H1 (cell line): ENCODE measurements at regions not wholly inside any gene's neighbourhood (a gene's known extent, or its start where the extent isn't known, plus 50 kb on each side); places are given as distances from the start of the nearest gene placed in this dataset.

Experiments used
- ASH2L ChIP-seq: fragments of 200-600, 300-600 bp; sonication (generic); IDR thresholded peaks from one replicate; pipeline ENCODE4 v1.7.1; 2017; ENCODE audit warnings: low read length
- ATF2 ChIP-seq: IDR thresholded peaks from 2 replicates; pipeline ENCODE4 v1.6.1; 2012; ENCODE audit warnings: low read length, inconsistent platforms
- BCL11A ChIP-seq, 2 experiments: IDR thresholded peaks; one replicate each; pipeline ENCODE4 v1.6.1; 2011; ENCODE audit warnings: low read depth in 2 of 2, low read length in 2 of 2, mild to moderate bottlenecking in 2 of 2
- CHD2 ChIP-seq: IDR thresholded peaks from 2 replicates; pipeline ENCODE4 v1.6.1; 2012; ENCODE audit warnings: low read length, improper control_type of control experiment
- EZH2 ChIP-seq: fragments of 200-600 bp; sonication (generic); IDR thresholded peaks from 2 replicates; pipeline ENCODE4 v1.7.1; 2012; ENCODE audit warnings: low read depth, mild to moderate bottlenecking, moderate library complexity, low read length, inconsistent platforms; ENCODE audit not compliant: severe bottlenecking
- GABPA ChIP-seq: IDR thresholded peaks from 2 replicates; pipeline ENCODE4 v1.6.1; 2011; ENCODE audit warnings: mild to moderate bottlenecking, low read length, moderate library complexity, borderline replicate concordance; ENCODE audit not compliant: insufficient read depth
- RAD21 ChIP-seq, 2 experiments: IDR thresholded peaks in 1 of 2; conservative IDR thresholded peaks in 1 of 2; 2 replicates each; pipeline ENCODE4 v1.6.1; 2011; ENCODE audit warnings: low read depth in 2 of 2, low read length in 2 of 2, improper control_type of control experiment in 1 of 2, inconsistent platforms in 1 of 2, mild to moderate bottlenecking in 1 of 2, moderate library complexity in 1 of 2
- RXRA ChIP-seq: IDR thresholded peaks from 2 replicates; pipeline ENCODE4 v1.6.1; 2011; ENCODE audit warnings: low read depth, mild to moderate bottlenecking, low read length, moderate library complexity; ENCODE audit not compliant: insufficient read depth
- SP1 ChIP-seq: IDR thresholded peaks from 2 replicates; pipeline ENCODE4 v1.6.1; 2011; ENCODE audit warnings: low read depth, low read length

GRCh38 chr2:236376566-236377244, 112.5 kb upstream of the ASB18 start:
- no peak for TF ChIP-seq RAD21 (IDR thresholded peaks at IDR 0.05 in 1 of 2, conservative IDR thresholded peaks at IDR 0.05 in 1 of 2; ENCODE audit: low read depth in 2 of 2, low read length in 2 of 2)
- TF ChIP-seq CHD2 = no peak
- no peak for TF ChIP-seq GABPA
- no peak for TF ChIP-seq EZH2
- TF ChIP-seq RXRA = no peak
- no peak for TF ChIP-seq ATF2
- no peak for TF ChIP-seq BCL11A (IDR thresholded peaks at IDR 0.05; ENCODE audit: low read depth in 2 of 2, low read length in 2 of 2)
- no peak for TF ChIP-seq ASH2L
- TF ChIP-seq SP1 = no peak
